ENCODE measurements at regions not wholly inside any gene's neighbourhood (a gene's known extent, or its start where the extent isn't known, plus 50 kb on each side); places are given as distances from the start of the nearest gene placed in this dataset.

DNA sequence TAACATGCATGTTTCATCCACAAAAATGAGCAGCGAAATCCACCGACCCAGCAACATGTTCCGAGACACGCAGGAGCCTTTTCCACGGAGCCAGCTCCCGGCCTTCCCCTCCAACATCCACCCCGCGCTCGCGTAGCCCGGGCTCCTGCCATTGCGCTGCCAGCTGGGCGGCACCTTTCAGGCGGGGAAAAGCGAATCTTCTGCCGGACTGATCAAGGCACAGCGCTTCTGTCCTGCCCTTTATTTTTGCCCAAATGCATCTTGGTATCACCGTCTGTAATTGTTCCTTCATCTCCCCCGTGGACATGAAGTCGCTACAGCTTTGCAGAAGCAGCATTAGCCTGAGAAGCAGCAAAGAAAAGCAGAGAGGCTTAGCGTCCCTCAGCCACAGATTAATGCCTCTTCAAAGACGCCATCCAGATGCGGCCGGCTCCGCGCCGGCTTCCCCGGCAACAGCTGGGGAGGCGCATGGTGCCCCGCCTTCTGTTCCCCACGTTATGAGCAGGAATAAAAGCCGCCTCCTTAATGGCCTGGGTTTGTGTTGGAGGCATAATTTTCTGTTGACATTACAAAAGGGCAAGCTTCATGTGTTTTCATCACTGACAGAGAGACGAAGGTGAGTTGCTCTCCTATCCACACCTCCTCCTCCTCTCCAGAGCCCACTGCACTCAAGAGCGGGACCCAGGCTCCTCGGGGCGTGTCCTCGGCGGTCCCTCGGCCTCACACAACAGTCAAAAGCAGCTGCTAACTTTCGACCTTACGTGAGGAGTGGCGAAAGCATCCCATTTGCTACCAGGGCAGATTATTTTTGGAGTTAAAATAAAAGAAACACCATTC is 122.1 kb upstream of the SALL3 start:
- TF ChIP-seq POLR2AphosphoS5 (IDR thresholded peaks at IDR 0.05; ENCODE audit: low read depth, low read length) (no peak), POLR2A (IDR thresholded peaks at IDR 0.05; ENCODE audit: low read depth, low read length) (no peak), TAF1 (IDR thresholded peaks at IDR 0.05; ENCODE audit: borderline replicate concordance, low read depth, low read length) (no peak)

Measured in GM12892 (cell line).